Glutamatergic neuron (in vitro differentiated cells): ENCODE measurements at regions not wholly inside any gene's neighbourhood (a gene's known extent, or its start where the extent isn't known, plus 50 kb on each side); places are given as distances from the start of the nearest gene placed in this dataset.

ENCODE experiments used
- DNase-seq: peaks from one replicate; pipeline ENCODE4 v3.0.0; 2022
- H3K27ac Mint-ChIP-seq: one replicate; pipeline ENCODE4 v1.8.0; 2020; ENCODE audit warnings: mild to moderate bottlenecking, mixed read lengths, inconsistent platforms; ENCODE audit not compliant: unreplicated experiment
- H3K27me3 Mint-ChIP-seq: one replicate; pipeline ENCODE4 v1.8.0; 2020; ENCODE audit warnings: mild to moderate bottlenecking, moderate library complexity, mixed read lengths, inconsistent platforms; ENCODE audit not compliant: unreplicated experiment
- H3K36me3 Mint-ChIP-seq: one replicate; pipeline ENCODE4 v1.8.0; 2020; ENCODE audit warnings: mild to moderate bottlenecking, mixed read lengths, inconsistent platforms; ENCODE audit not compliant: unreplicated experiment
- H3K4me1 Mint-ChIP-seq: one replicate; pipeline ENCODE4 v1.8.0; 2020; ENCODE audit warnings: mild to moderate bottlenecking, low read depth, mixed read lengths, inconsistent platforms; ENCODE audit not compliant: unreplicated experiment
- H3K4me3 Mint-ChIP-seq: one replicate; pipeline ENCODE4 v1.8.0; 2020; ENCODE audit warnings: mild to moderate bottlenecking, mixed read lengths, inconsistent platforms; ENCODE audit not compliant: unreplicated experiment
- H3K9me3 Mint-ChIP-seq: one replicate; pipeline ENCODE4 v1.8.0; 2020; ENCODE audit warnings: mild to moderate bottlenecking, moderate library complexity, mixed read lengths, inconsistent platforms; ENCODE audit not compliant: unreplicated experiment
- CTCF ChIP-seq: fragments of 200-600 bp; sonication (generic); IDR thresholded peaks from one replicate; pipeline ENCODE4 v1.5.0; 2021; ENCODE audit not compliant: partially characterized antibody, unreplicated experiment

DNA sequence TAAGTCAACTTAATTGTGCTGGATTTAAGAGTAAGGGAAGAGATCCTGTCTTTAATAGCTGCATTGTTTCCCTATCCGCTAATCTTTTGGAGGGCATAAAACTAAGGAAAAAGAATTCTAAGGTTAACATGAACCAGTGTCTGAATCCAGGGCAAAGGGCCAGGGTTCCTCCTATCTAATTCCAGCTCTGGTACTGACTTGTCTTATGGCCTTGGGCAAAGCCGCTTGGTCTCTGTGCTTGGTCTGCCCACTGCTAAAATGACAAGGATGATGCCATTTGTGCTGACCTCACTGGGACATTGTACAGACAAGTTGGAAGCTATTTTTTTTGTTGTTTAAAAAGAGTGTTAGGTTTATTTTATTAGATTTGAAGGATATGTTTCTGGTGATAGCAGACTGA lies 334.7 kb upstream of the PIK3R1 start:
- no peak for TF ChIP-seq CTCF
- peaks cover 4% of the 10 kb centered on the region for H3K9me3 Mint-ChIP-seq
- H3K27me3 Mint-ChIP-seq: peaks cover under 1% of the 10 kb centered on the region
- no peak overlapping the region for H3K27ac Mint-ChIP-seq
- no peak for DNase-seq
- peaks cover 5% of the 10 kb centered on the region for H3K36me3 Mint-ChIP-seq
- peaks cover 7% of the 10 kb centered on the region for H3K4me1 Mint-ChIP-seq
- no peak overlapping the region for H3K4me3 Mint-ChIP-seq

DNA sequence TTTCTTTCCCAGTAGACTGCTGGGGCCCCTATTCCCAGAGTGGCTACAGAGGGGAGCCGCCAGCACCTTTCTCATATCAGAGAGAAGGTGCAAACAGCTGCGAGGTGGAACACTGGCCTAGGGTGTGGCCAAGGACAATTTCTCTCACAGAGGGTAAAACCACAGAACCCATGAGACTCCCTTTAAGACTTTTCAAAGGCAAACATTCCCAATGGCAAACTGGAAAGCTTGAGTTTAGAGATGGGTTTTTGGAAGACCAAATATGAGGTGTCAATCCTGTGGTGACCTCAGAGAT lies 335.1 kb upstream of the PIK3R1 start:
- no peak for DNase-seq
- no peak overlapping the region for H3K4me3 Mint-ChIP-seq
- peaks cover 5% of the 10 kb centered on the region for H3K36me3 Mint-ChIP-seq
- H3K4me1 Mint-ChIP-seq: peaks cover 3% of the 10 kb centered on the region
- peaks cover 4% of the 10 kb centered on the region for H3K9me3 Mint-ChIP-seq
- no peak overlapping the region for H3K27ac Mint-ChIP-seq
- no peak for TF ChIP-seq CTCF
- H3K27me3 Mint-ChIP-seq: no peaks in the 10 kb centered on the region

DNA sequence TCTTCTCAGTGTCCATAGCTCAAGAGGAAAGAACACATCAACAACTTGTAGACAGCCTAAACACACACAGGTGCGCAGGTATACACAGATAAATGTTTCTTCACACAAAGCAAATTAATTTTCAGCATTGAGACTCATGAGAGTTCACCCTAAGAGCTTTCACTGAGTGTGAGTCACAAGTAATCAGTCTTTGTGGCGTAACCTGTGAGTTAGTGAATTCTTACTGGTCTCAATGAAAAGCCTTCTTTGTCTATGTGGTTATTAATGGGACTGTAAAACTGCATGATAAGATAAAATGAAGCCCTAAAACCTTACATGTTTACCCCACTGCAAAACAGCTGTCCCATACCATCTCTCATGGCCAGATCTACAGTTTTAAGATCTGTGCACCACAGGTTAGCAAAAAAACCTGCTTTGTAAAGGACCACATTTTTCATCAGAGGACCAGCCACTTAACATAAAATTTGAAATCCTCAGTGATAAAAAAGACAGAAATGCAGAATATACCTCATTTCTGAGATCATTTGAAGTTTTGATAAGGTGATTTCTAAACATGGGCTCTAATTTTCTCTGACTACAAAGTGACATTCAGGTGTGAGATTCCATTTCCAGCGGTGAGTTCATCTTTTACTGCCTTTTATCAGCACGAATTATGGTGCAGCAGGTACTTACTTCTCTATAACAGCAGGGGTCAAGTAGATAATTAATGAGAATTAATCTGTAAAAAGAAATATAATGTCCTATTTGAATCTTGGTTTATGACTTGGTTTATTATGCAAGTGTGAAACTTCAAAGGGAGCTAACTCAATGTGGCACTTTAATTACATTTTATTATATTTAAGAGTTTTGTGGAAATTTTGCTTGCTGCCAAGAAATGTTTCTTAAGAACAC lies 335.7 kb upstream of the PIK3R1 start:
- Mint-ChIP-seq H3K27me3 (no peaks in the 10 kb centered on the region), H3K4me1 (no peaks in the 10 kb centered on the region), H3K36me3 (peaks cover 5% of the 10 kb centered on the region), H3K27ac (no peak overlapping the region), H3K9me3 (peaks cover 4% of the 10 kb centered on the region), H3K4me3 (no peak overlapping the region)
- DNase-seq: no peak
- TF ChIP-seq CTCF: no peak

- Mint-ChIP-seq H3K9me3 (peaks cover 6% of the 10 kb centered on the region), H3K4me1 (no peaks in the 10 kb centered on the region), H3K27me3 (peaks cover 1% of the 10 kb centered on the region), H3K27ac (no peak overlapping the region), H3K4me3 (no peak overlapping the region), H3K36me3 (peaks cover 5% of the 10 kb centered on the region)
- no peak for DNase-seq
- TF ChIP-seq CTCF: no peak
Measured at GRCh38 chr5:67878933-67879332, 336.6 kb upstream of the PIK3R1 start.

- Mint-ChIP-seq H3K27ac (no peak overlapping the region), H3K36me3 (no peaks in the 10 kb centered on the region), H3K4me1 (no peaks in the 10 kb centered on the region), H3K27me3 (peaks cover 1% of the 10 kb centered on the region), H3K4me3 (no peak overlapping the region), H3K9me3 (peaks cover 8% of the 10 kb centered on the region)
- no peak for DNase-seq
- TF ChIP-seq CTCF: no peak
Measured at GRCh38 chr5:67876371-67876770, 339.2 kb upstream of the PIK3R1 start.
